Natural killer cell (primary cell): ENCODE measurements at regions not wholly inside any gene's neighbourhood (a gene's known extent, or its start where the extent isn't known, plus 50 kb on each side); places are given as distances from the start of the nearest gene placed in this dataset.

Experiments
- ATAC-seq, 3 donors: fragments of 150-1000 bp in 2 of 3; fragments of 200-7000 bp in 1 of 3; cut with Tn5 transposase; 1 replicate in 1 of 3; 2 replicates in 2 of 3; pipeline ENCODE4 v1.10.0; 2021; ENCODE audit warnings: mild to moderate bottlenecking in 2 of 3, moderate library complexity in 2 of 3
- DNase-seq, 2 donors: peaks; one replicate each; pipeline versions ENCODE4 v3.0.0 to v3.0.0-alpha.2; 2013 to 2021; ENCODE audit warnings: mixed read lengths in 1 of 2
- H3K27ac ChIP-seq: one replicate; pipeline ENCODE4 v1.5.1; 2013; ENCODE audit warnings: mild to moderate bottlenecking, low read length
- H3K27me3 ChIP-seq: one replicate; pipeline ENCODE4 v1.6.1; 2013; ENCODE audit warnings: low read length; ENCODE audit not compliant: control insufficient read depth, insufficient read depth
- H3K36me3 ChIP-seq: one replicate; pipeline ENCODE4 v1.6.1; 2013; ENCODE audit warnings: low read length; ENCODE audit not compliant: control insufficient read depth, insufficient read depth
- H3K4me1 ChIP-seq: one replicate; pipeline ENCODE4 v1.6.1; 2013; ENCODE audit warnings: low read length; ENCODE audit not compliant: control insufficient read depth, insufficient read depth
- H3K4me3 ChIP-seq: one replicate; pipeline ENCODE4 v1.5.1; 2013; ENCODE audit warnings: low read length
- H3K9me3 ChIP-seq: one replicate; pipeline ENCODE4 v1.6.1; 2013; ENCODE audit warnings: low read length; ENCODE audit not compliant: control insufficient read depth, insufficient read depth
- H3K27ac Mint-ChIP-seq, 2 donors: one replicate each; pipeline ENCODE4 v1.8.0; 2022; ENCODE audit warnings: mild to moderate bottlenecking in 2 of 2, mixed read lengths in 2 of 2, moderate library complexity in 1 of 2
- H3K27me3 Mint-ChIP-seq, 2 donors: one replicate each; pipeline ENCODE4 v1.8.0; 2022; ENCODE audit warnings: low read depth in 2 of 2, mixed read lengths in 2 of 2
- H3K36me3 Mint-ChIP-seq: one replicate; pipeline ENCODE4 v1.8.0; 2022; ENCODE audit warnings: mixed read lengths
- H3K4me1 Mint-ChIP-seq, 2 donors: one replicate each; pipeline ENCODE4 v1.8.0; 2022; ENCODE audit warnings: mixed read lengths in 2 of 2
- H3K4me3 Mint-ChIP-seq: one replicate; pipeline ENCODE4 v1.8.0; 2022; ENCODE audit warnings: mild to moderate bottlenecking, moderate library complexity, mixed read lengths
- H3K9me3 Mint-ChIP-seq, 2 donors: one replicate each; pipeline ENCODE4 v1.8.0; 2022; ENCODE audit warnings: mixed read lengths in 2 of 2
- CTCF ChIP-seq: fragments of 200-600 bp; IDR thresholded peaks from one replicate; pipeline ENCODE4 v1.8.0; 2022; ENCODE audit warnings: antibody characterized with exemption
- WGBS: methylation state at CpG from one replicate; pipeline ENCODE4 v1.1.7; 2013; ENCODE audit warnings: missing lambda C conversion rate; ENCODE audit not compliant: insufficient coverage; 5-methylcytosine and 5-hydroxymethylcytosine counted together
- intact Hi-C: fragments of 100-400 bp; cut with micrococcal nuclease; formaldehyde crosslinking; loops from one replicate; pipeline ENCODE4 v1.14.2; 2022

- Mint-ChIP-seq H3K36me3 (peaks cover 11% of the 10 kb centered on the region), H3K9me3 (peaks cover 2 to 6% of the 10 kb centered on the region in 2 donors), H3K4me3 (no peak overlapping the region), H3K4me1 (no peaks in the 10 kb centered on the region), H3K27me3 (peaks cover 16 to 42% of the 10 kb centered on the region in 2 donors), H3K27ac (no peak overlapping the region)
- no peak for ATAC-seq
- DNase-seq, result no peak
- intact Hi-C loops, result no loop called here
- Histone ChIP-seq H3K36me3 (no peaks in the 10 kb centered on the region), H3K27me3 (no peaks in the 10 kb centered on the region), H3K4me3 (no peak overlapping the region), H3K27ac (no peak overlapping the region), H3K4me1 (no peaks in the 10 kb centered on the region), H3K9me3 (peaks cover 13% of the 10 kb centered on the region)
- TF ChIP-seq CTCF, result no peak
- WGBS, result 35% methylated on average over 2 of the region's 2 CpGs
Observed at GRCh38 chr17:45733781-45734180, 50.3 kb upstream of the CRHR1 start.
